ENCODE measurements at regions not wholly inside any gene's neighbourhood (a gene's known extent, or its start where the extent isn't known, plus 50 kb on each side); places are given as distances from the start of the nearest gene placed in this dataset.

DNA sequence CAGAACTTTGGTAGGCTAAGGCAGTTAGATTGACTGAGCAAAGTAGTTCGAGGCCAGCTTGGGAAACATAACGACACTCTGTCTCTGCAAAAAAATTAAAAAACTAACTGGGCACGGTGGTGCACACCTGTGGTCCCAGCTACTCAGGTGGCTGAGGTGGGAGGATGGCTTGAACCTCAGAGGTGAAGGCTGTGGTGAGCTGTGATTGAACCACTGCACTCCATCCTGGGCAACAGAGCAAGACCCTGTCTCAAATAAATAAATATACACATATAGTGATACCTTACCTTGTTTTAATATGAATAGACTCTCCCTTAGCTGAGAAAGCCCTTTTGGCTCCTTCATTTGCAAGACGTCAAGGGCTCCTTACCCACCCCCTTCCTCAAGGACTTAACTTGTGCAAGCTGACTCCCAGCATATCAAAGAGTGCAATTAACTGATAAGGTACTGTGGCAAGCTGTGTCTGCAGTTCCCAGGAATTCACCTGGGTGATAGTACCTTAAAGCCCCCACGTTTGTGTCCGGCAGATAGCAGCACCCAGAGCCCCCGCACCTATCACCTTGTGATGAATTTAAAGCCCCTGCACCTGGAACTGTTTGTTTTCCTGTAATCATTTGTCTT is 655.6 kb upstream of the GALNTL6 start:
- DNase-seq (ENCODE audit: low spot score) = no peak

DNA sequence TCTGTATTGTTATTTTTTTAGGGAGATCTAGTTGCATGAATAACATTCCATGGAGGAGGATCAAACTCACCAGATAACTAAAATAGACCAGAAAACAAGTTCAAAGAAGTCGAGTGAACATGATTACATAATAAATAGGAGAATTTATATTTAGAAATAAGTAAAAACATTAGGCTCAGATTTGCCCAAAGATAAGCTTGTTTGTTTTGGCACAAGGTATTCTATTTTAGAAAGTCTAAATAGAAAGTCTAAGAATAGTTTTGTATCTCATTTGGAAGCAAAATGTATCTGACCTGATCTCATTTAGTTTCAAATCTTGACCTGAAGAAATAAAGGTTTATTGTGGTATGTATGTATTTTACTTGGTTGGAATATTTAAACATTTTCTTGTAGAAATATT is 670.6 kb upstream of the GALNTL6 start:
- no peak for DNase-seq (ENCODE audit: low spot score)

DNA sequence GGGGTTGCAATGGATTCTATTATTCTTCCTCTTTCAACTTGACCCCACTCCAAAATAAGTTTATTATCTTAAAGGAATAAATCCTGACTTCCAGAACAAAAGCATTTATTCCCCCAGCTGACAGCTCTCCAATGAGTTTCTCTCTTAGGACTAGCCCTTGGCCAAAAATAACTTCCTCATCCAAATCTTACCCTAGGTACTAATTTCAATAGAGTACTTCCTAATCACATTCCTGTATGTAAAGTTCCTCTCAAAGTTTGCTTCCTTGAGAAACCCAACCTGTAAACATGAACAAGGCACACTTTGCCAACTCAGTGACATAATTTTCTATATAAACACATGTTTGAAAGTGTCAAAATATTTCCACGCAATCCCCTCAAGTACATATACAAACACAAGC is 671.2 kb upstream of the GALNTL6 start:
- no peak for DNase-seq (ENCODE audit: low spot score)

DNA sequence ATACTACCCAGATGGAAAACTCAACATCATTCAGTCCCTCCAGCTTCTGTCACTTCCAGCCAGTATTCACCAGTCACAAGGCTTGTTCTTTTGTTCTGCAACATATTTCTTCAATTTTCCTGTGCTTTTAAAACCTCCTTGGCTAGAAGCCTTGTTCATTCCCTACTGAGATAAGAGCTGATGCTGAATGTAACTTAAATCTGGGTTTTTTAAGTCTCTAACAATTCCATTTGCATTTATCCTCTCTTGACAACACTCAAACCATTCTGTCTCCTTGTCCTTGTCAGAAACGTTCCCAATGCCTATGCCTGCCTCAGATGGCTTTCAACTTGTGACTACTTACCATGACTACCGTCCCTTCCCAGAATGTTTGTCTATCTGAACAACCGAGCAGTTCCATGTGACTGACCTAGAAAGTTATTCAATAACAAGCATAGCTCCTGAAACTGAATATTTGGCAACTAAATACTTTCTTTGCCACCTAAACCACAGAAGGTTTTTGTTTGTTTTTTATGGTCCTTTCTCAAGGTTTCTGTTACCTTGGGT is 682.9 kb upstream of the GALNTL6 start:
- DNase-seq (ENCODE audit: low spot score) = no peak

DNA sequence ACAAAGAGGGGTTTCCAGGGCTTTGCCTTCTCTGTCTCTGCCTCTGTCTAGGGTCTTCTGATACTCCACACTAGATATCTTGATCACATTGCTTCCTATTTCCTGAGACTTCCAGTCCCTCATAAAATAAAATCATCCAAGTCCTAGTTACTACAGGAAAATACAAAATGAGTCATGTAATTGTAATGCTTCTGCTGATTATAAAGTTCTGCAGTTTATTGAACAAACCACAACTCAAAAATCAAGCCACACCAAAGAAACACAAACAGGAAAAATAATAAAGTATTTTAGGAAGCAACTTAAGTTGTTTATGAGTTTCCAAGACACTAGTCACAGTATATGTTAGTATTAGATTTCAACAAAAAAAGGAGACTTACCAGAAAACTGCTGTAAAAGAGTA is 695.1 kb upstream of the GALNTL6 start:
- no peak for DNase-seq (ENCODE audit: low spot score)

DNA sequence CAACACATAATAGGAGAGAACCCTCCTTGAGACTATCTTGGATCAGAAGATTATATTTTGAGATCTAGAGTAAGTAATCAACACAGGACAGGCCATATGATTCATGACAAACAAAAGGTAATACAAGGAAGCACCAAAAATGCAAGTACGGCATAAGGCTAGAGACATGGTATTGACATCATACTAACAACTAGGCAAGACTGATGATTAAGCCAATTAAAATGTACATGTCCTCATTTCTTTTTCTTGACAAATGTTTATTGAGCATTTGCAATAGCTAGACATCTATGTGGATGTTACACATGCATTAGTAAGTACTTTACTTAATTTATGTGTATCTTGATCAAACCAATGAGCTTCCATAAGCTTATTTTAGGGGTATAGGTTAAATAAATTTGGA is 695.7 kb upstream of the GALNTL6 start:
- no peak for DNase-seq (ENCODE audit: low spot score)

DNA sequence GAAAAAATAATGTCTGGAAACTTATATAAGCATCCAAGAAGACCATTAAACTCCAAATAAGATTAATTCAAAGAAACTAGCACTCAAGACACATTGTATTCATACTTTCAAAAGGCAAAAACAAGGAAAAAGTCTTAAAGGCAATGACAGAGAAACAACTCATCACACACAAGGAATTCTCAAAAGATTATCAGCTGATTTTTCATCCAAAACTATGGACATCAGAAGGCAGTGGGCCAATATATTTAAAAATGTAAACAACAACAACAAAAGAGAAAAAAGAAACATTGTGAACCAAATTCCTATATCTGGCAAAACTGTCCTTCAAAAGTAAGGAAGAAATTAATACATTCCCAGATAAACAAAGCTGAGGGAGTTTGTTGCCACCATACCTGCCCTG is 711.4 kb upstream of the GALNTL6 start:
- DNase-seq (ENCODE audit: low spot score) = no peak

DNA sequence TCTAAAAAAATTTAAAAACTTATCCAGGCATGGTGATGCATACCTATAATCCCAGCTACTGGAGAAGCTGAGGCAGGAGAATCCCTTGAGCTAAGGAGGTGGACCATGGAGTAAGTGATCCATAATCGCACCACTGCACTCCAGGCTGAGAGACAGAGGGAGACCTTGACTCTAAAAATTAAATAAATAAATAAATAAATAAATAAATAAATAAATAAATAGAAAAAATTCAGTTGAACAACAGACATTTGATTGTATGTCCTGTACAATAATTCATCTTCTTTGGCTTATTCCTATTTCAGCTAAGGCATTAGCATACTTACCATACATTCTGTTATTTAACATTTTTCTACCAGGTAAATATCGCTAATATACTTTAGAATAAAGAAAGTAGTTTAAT is 726.1 kb upstream of the GALNTL6 start:
- no peak for DNase-seq (ENCODE audit: low spot score)

DNA sequence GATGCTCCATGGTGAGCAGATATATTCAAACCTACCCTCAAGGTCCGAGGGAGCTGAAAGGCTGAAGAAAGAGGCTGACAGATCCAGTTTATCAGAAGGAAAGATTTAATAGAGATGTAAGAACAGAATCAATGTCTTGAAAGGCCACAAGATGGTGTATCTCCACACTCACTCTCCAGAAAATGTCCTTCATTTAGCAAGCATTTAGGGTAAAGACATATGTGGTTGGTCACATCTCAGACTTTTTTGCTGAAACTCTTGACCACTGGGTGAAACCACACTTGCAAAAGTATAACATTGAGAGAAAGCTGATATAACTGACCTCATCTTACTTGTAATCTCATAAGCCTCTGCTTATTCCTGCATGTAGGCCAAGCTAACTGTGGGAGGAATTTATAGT is 745.8 kb upstream of the GALNTL6 start:
- no peak for DNase-seq (ENCODE audit: low spot score)

DNA sequence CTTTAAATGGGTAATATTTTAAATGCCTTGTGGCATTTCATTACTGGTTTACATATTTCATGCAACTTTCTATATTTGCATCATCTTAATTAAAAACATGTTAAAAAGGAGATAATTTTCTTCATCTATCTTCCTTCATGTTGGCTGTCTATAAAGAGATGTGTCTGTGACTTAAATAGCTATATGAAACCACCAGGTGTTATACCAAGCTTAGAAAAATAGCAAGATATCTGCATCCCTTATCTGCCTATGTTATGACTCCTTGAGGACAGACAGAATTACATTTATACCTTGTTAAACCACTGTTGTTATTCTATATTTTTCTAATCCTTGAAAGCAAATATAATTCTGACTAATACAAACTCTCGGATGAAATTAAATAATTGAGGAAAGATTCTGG is 763.8 kb upstream of the GALNTL6 start:
- no peak for DNase-seq (ENCODE audit: low spot score)

DNA sequence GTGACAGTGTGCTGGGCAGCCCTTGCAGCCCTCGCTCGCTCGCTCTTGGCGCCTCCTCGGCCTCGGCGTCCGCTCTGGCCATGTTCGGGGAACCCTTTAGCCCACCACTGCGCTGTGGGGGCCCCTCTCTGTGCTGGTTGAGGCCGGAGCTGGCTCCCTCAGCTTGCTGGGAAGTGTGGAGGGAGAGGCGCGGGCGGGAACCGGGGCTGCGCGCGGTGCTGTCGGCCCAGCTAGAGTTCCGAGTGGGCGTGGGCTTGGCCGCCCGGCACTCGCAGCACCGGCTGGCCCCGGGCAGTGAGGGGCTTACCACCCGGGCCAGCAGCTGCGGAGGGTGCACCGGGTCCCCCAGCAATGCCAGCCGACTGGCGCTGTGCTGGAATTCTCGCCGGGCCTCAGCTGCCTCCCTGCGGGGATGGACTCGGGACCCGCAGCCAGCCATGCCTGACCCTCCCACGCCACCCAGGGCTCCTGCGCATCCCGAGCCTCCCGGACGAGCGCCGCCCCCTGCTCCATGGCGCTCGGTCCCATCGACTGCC is 770.1 kb upstream of the GALNTL6 start:
- DNase-seq (ENCODE audit: low spot score) = no peak

DNA sequence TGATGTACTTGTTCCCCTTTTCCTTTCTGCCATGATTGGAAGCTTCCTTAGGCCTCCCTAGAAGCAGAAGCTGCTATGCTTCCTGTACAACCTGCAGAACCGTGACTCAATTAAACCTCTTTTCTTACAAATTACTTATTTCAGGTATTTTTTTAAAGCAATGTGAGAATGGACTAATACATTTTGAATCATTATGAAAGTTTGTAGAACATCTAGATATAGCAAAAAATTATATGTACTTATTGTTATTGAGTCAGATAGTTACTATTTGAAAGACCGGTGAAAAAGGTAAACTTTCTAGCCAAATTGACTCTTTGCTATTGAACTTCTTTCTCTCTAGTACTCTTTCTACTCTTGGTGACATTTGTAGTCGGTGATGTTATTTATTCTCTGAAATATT is 777.3 kb upstream of the GALNTL6 start:
- no peak for DNase-seq (ENCODE audit: low spot score)

DNA sequence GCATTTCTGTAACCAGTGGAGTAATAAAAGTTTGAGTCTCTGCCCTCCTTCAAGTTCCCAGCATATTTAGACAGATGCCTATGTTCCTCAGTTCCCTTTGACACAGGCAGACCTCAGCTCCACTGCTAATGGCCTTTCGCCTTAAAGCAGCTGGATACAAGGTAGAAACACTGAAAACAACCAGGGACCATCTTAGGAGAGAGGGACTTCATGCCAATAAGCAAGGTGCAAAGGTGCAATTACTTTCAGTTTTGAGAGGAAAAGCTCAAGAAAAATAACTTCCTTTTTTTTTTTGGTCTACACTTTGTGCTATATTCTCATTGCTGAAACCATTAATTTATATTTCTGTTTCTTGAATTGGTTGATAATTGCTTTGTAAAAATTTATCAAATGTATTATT is 781.9 kb upstream of the GALNTL6 start:
- no peak for DNase-seq (ENCODE audit: low spot score)

DNA sequence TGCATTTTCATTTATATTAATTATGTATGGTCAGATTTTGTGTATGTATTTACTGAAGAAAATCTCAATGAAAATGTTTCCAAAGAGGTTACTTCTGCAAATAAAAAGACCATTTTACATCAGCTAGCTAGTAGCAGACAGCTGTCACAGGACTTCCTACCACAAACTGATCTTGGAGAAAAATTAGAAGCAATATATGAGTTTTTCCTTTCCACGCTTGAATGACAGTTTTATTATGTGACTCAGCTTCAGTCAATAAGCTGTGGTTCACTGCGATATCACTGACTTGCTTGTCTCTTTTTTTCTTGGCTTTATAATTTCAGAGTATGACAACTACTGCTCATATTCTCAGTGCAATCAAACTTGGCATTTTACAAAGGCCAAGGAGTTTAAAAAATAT is 787.4 kb upstream of the GALNTL6 start:
- DNase-seq (ENCODE audit: low spot score) = no peak

DNA sequence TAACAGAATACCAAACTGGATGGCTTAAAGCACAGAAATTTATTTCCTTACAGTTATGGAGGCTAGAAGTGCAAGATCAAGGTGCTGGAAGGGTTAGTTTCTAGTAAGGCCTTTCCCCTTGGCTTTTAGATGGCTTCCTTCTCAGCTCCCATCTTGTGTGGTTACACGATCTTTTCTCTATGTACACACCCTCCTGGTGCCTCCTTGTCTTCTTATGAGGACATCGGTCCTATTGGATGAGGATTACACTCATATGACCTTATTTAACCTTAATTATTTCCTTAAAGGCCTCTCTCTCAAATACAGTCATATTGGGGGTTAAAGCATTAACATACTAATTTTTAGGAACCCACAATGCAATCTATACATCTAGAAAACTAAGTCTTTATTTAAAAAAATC is 787.9 kb upstream of the GALNTL6 start:
- DNase-seq (ENCODE audit: low spot score) = no peak

DNA sequence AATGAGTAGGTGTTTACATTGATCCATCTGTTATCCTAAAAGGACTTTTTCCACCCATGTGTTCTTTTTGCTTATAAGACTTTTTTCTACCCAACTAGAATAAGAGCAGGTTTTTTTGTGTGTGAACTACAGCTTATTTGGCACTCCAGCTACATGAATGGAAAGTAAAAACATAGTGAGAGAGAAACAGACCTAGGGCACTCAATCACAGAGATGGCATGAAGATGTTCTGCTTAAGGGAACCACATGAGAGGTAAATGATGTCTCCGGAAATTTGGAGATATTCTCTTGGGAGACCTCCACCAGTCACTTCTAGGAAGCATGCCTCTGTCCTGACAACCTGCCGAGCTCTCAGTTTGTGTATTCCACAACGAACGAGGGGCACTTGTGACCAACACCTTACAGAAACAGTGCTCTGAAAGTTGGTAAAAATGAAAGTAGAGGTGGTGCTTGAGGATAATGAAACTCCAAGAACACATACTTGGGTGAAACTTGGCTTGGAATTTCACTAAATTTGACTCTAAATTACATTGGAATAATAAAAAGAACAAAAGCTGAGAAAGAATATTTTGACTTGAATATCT is 788.4 kb upstream of the GALNTL6 start:
- DNase-seq (ENCODE audit: low spot score) = no peak

DNA sequence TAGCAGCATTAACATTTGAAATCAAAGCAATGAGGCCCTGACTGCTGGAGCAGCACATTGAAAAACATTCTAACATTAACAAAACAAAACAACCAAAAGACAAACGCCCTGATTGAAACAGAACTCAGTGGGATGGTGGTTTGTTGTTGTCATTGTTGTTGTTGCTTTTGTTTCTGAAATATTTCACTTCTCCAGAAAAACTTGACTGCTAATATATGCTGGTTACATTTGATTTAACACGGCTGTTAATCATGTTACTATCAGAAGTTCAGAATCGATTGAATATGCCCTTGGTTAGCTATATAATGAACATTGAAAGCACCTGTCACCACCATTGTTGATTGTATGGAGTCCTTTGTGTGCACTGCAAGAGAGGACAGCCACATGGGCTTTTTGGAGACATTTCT is 790.4 kb upstream of the GALNTL6 start:
- DNase-seq (ENCODE audit: low spot score) = no peak

DNA sequence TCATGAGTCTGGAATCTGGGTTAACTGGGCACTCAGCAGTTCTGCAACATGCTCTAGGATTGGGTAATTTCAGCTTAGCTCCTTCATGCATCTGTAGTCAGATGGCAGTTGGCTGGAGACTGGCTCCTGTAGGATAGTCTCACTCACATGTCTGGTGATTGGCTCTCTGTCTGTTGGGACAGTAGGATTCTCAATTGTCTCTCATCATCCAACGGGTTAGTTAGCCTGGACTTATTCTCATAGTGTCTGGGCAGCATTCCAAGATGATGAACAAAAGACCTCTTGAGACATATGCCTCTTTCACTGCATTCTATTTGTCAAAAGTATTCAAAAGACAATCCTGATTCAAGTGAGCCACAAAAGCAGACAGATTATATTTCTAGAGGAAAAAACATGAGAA is 795.6 kb upstream of the GALNTL6 start:
- no peak for DNase-seq (ENCODE audit: low spot score)

DNA sequence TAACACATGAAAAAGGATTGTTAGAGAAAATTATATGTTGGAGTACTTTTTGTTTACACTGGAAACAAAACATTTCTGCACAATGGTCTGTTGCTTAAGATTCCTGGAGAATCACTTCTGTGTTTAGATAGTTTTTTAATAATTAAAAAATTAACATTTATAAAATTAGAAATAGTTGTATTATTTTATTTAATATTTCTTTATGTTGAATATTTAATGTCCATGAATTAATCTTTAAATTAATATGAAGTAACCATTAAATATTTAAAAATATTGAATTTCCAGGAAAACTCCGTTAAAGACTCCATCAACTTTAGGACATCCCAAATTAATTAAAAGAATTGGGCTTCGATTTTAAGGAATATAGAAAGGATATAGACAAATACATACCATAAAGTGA is 797.1 kb upstream of the GALNTL6 start:
- no peak for DNase-seq (ENCODE audit: low spot score)

DNA sequence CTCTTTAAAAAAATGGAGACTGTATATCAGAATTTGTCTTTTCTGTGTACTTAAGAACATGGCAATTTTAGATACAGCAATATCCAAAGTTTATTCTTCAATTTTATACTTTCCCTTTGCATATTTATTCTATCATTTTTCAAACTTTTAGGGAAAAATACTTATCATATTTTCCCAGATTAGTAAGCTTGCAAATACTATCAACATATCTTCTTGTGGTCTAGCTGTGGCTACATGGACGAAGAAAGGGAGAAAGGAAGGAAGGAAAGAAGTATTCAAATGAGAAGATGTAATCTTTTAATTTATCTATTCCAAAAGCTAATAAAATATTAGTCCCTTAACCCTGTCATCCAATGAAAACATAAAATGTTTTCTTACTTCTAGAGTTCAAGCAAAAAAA is 797.8 kb upstream of the GALNTL6 start:
- no peak for DNase-seq (ENCODE audit: low spot score)

DNA sequence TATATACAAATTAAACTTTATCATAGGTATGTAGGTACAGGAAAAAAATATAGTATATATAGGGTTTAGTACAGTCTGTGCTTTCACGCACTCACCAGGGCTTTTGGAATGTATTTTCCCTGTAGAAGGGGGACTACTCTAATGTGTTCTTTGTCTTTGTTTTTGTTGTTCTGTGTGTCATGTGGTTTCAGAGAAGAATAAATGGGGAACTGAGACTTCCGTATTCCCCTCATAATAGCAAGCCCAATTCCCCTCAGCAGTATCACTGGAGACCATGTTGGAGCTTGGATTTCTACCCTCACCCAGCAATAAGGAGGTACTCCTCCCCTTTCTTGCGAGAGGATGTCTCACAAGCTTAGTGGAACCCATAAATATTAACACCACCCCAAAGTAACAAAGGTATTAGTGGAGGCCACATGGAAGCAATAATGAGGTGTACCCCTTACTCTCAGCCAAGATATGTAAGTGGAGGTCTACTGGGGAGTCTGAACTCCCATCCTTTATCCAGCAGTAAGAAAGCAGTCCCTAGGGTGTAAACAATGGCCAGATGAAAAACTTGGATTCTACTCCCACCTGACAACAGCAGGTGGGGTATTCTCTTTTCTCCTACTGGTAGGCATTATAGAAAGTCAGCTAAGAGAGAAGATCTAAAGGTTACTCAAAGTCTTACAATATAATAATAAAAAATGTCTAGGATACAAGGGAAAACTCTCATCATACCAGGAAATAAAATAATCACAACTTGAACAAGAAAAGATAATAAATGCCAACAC is 805.4 kb upstream of the GALNTL6 start:
- DNase-seq (ENCODE audit: low spot score) = no peak

DNA sequence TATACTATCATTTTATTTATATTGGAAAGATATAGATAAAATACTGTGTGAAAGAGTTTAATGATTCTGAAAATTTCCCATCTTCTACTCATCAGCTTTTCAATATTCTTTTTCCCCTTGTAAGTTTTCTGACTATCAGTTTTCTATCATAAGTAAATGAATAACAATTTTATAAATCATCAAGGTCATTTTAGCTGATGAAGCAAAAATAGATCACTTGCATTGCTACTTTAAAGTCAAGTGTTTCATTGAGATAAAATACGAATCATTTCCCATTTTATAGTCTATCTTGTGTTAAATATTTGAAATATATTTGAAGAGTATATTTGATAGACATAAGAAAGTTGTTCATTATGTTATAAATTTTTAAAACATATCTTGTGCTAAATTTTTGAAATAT is 811.0 kb upstream of the GALNTL6 start:
- DNase-seq (ENCODE audit: low spot score) = no peak

DNA sequence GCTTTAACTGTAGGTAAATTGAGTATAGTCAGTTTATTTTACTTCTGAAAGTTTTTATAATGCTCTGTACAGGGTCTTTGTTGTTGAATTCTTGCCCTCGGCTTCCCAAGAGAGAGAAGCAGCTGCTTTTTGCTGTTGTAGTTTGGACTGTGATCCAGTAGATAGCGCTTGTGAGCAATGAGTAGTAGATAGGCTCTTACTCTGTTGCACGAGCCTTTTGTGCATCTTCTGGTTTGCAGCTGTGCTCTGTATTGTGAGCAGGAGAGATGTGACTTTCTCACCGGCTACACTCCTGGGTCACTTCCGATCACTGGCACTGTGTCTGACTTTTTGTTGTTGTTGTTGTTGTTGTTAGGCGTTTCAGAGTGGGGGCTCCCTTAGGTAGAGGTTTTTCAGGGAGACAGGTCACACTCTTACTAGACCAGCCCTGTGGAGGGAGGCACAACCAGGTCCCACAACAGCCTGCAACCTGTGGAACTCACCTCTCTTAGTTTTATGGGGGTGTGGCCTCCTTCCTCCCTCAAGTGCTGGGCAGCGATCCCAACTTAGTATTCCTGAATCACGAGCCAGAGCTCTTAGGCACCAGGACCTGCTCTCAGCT is 822.1 kb upstream of the GALNTL6 start:
- DNase-seq (ENCODE audit: low spot score) = no peak
